ENCODE measurements at regions not wholly inside any gene's neighbourhood (a gene's known extent, or its start where the extent isn't known, plus 50 kb on each side); places are given as distances from the start of the nearest gene placed in this dataset.

- TF ChIP-seq ZNF274 (IDR thresholded peaks at IDR 0.05; ENCODE audit: low read depth, low read length) (no peak), SUZ12 (IDR thresholded peaks at IDR 0.05; ENCODE audit: extremely low read depth, insufficient read depth, insufficient read length) (no peak), YY1 (IDR thresholded peaks at IDR 0.05; ENCODE audit: insufficient read depth, insufficient read length) (no peak)
These were observed 290.4 kb downstream of the EN1 start for GRCh38 chr2:118557016-118557415.

All from NT2/D1 (cell line).